NCI-H748 (cell line): ENCODE measurements at regions not wholly inside any gene's neighbourhood (a gene's known extent, or its start where the extent isn't known, plus 50 kb on each side); places are given as distances from the start of the nearest gene placed in this dataset.
A peak's percentile ranks its signal among the peaks of the same experiment; 100 is the strongest.

Experiments
- DNase-seq: peaks from one replicate; lab custom pipeline; 2025; ENCODE audit not compliant: unreplicated experiment; lab: John Stamatoyannopoulos, UW

DNA sequence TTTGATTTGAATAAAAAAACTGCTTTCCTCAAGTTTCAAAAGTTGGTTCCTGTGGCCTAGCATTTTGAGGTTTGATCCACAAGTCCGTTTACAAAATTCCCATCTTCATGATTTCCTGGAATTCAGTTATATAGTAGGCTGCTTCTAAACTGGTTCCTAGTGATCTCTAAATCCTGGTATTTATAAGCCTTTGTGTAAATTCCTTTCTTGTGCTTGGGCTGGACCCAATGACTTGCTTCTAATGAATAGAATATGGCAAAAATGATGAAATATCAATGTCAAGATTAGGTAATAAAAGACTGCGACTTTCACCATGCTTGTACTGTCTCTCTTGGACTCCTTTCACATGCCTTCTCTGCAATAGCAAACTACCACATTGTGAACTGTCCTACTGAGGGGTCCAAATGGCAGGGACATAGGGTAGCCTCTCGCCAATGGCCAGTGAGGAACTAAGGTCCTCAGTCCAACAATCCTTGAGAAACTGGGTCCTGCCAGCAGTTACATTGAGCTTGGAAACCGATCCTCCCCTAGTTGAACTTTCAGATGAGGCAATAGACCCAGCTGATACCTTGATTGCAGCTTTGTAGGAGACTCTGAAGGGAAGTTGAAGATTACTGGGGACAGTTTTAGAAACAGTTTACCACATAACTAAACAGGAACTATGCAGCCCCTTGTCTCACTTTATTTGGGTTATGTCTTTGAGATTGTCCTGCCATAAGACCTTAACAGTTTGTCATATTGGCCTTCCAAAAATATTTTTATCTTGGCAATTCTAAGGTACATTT, 303.9 kb upstream of the TBC1D5 start:
- DNase-seq: no peak

- DNase-seq: peak; percentile 54
These were observed 302.8 kb upstream of the TBC1D5 start for GRCh38 chr3:18044971-18045880.

- DNase-seq: no peak
These were observed 301.8 kb upstream of the TBC1D5 start for GRCh38 chr3:18044191-18044590.

DNA sequence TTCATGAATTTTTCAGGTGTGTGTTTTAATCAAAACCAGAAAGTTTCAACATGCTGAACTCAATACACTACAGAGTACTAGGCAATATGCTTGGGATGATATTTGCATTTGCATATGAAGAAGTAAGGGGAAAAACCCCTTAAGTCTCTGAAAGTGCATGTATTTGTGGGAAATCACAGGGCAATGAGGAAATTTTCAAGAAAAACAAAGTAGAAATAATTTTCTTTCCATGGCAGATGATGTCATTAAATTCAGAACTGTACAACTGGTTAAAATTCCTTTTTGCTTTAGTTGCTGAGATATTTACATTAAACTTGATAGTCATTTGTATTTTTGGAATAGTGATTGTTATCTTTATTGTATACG, 294.0 kb upstream of the TBC1D5 start:
- no peak for DNase-seq

DNA sequence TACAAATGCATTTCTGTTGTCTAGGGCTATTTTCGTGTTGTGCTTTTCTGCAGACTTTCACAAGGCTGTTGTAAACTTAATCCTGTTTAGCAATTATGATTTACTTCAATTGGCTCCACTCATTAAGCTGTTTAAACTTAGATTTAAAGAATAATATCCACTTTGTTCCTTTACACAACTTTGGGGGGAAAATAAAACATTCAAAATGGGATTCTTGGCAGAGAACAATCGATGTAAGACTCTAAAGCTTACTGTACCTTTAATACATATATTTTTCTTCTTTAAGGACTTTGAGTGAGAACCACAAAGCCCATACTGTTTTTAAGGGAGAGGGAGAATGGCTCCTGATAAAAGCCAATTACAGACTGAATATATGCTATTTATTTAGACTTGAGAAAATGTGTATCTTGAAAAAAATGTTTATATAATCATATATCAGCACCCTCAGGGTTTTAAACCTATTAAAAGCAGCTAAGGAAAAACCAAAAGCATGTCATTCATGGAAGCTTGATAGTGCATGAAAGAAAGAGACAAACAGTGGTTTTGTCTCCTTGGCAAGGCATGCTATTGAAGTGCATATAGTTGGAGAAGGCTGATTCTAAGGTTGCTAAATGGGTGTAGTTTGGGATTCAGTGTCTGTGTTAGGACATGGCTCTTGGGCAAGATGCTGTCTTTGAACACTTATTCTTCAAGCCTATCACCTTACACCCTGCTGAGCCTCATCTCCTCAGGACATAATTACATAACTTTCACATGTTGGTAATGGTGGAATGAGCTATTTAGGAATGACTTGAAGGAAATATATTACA, 293.4 kb upstream of the TBC1D5 start:
- DNase-seq: no peak

GRCh38 chr3:18033581-18034108, 291.2 kb upstream of the TBC1D5 start:
- no peak for DNase-seq

GRCh38 chr3:18030371-18030870, 288.0 kb upstream of the TBC1D5 start:
- peak; percentile 22 for DNase-seq

DNA sequence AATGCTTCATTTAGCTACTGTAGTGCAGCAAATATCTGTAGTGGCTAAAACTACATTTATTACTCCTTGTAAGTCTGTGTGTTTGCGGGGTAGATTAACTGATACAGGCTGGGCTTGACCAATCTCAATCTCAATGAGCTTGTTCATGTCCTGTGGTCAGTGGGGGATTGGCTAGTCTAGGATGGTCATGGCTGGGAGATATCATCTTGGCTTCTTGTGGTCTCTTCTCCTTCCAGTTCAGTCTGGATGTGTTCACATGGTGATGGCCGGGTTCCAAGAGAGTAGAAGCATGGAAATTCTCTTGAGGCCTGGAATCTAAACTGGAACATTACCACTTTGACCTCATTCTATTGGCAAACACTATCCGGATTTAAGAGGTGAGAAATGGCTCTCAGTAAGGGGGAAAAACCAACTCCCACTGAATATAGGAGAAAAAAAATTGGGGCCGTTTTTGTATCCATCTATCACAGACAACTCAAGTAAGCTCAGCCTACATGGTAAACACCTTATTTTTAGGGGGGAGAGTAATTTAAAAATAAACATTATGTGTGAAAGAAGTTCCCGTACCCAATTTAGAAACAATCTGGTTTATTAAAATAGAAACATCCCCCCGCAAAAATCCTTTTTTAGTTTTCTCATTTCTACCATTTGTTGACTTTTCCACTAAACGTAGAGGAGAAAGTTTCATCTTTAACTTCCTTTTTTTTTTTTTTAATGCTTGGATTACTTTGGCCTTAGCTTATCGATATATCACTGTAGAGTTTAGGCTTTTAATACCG, 284.9 kb upstream of the TBC1D5 start:
- DNase-seq: no peak

DNA sequence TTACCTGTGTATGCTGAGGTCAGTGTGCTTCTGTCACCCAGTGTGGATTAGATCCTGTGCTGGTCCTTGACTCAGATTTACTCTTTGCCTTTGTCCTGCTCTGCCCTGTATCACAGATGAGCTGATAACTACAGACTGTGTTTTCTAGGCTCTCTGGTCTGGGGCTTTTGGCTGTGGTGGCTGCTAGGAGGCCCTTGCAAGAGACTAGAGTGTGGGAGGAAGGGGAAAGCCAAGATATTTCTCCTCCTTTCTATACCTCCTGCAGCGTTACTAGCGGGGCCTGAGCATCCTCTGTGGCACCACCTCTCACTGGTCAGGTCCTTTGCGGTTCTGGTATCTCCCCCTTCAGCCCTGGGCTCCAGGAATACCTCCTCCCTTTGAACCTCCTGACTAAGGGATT, 282.3 kb upstream of the TBC1D5 start:
- DNase-seq: no peak

GRCh38 chr3:18019161-18019495, 276.7 kb upstream of the TBC1D5 start:
- DNase-seq: no peak

DNA sequence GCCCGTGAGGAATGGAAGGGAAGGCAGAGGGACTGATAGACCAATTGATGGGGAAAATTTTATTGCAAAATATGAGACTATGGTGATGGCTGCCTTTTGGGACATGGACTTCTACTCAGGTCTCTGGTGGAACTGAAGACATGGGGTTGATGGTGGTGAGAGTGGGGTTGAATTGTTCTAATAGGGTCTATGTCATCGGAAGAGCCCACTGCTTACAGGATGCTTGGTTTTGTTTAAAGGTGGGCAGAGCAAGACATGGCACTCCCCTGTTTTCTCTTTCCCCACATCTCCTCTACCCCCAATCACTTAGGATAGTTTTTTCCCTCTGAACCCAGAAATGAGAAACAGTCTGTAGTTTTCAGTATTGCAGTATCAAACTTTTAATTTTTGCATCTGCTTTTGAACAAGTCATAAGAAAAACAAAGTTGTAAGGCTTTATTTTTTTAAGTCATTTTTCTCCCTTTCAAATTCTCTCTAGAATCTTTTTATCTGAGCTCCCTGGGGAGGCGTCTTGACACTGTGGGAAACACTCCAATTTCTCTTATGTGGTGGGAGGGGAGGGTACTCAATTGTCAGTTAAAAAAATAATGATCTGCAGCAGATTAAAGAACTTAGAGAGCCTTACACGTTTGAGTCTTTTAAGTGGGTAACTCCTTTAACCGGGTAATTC, 276.2 kb upstream of the TBC1D5 start:
- no peak for DNase-seq

GRCh38 chr3:18016366-18016765, 273.9 kb upstream of the TBC1D5 start:
- no peak for DNase-seq

DNA sequence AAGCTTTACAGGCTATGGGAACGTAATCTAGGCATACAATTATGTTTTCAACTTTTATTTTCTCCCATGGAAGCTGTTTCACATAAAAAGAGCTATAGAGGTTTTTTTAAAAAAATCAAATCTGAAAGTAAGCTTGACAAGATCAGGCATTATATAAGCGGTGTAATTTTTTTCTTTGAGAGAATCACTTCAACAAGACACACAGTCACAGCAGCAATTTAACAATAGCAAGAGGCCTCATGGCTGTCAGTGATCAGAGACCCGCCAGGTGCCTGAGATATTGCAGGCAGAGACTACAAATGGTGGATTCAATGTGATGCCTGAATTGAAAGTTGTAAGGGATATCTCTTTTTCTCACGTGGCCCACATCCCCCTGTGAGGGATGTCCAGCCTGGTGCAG, 270.5 kb upstream of the TBC1D5 start:
- no peak for DNase-seq

DNA sequence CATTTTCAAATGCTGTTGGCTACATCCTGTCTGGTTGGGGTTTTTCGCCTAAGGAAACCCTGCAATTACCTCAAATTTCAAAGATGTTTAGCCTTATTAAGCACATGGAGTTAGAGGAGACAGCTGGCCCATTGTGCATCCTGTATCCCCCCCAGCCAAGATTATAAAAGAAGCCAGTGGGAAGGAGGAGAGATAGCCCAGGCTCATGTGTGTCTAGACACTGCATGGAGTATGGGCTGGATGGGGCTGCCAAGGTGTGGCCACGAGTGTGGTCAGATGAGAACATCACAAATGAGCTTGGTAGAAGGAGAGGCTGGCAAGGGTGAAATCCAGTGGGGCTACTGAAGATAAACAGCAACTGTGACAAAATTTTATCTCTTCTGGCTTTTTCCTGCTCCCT, 270.0 kb upstream of the TBC1D5 start:
- no peak for DNase-seq

GRCh38 chr3:18011387-18011786, 269.0 kb upstream of the TBC1D5 start:
- DNase-seq: no peak

GRCh38 chr3:18010001-18010400, 267.6 kb upstream of the TBC1D5 start:
- no peak for DNase-seq

- DNase-seq: no peak
These were observed 266.4 kb upstream of the TBC1D5 start for GRCh38 chr3:18008706-18009368.

- no peak for DNase-seq
These were observed 265.5 kb upstream of the TBC1D5 start for GRCh38 chr3:18007980-18008379.

GRCh38 chr3:17995769-17996168, 253.3 kb upstream of the TBC1D5 start:
- peak; percentile 10 for DNase-seq
